SK-N-SH (cell line): ENCODE measurements at regions not wholly inside any gene's neighbourhood (a gene's known extent, or its start where the extent isn't known, plus 50 kb on each side); places are given as distances from the start of the nearest gene placed in this dataset.

ENCODE experiments used
- CTCF ChIA-PET: fragments of 300-600, 350-600 bp; formaldehyde crosslinking; extraction: SDS; loops from one replicate; lab custom pipeline; 2021; lab: Yijun Ruan, JAX
- POLR2A ChIA-PET: fragments of 350-600 bp; sonication (Branson Sonifier 250); formaldehyde crosslinking; extraction: SDS; loops from one replicate; lab custom pipeline; 2020; ENCODE audit warnings: antibody characterized with exemption, inconsistent platforms; lab: Yijun Ruan, JAX
- DNase-seq: peaks from one replicate; pipeline ENCODE4 v3.0.0; 2012
- H2AFZ ChIP-seq: fragments of 200-600 bp; sonication (generic); 2 replicates; pipeline ENCODE4 v1.8.1; 2016; ENCODE audit warnings: antibody characterized with exemption, mild to moderate bottlenecking, low read depth
- H3F3A ChIP-seq: fragments of 200-600 bp; sonication (generic); replicated peaks from 2 replicates; pipeline ENCODE3; 2016; ENCODE audit warnings: antibody characterized with exemption, mild to moderate bottlenecking; ENCODE audit not compliant: insufficient read depth
- H3K27ac ChIP-seq, 2 experiments: fragments of 200-500 bp in 1 of 2; fragments of 200-600 bp in 1 of 2; sonication (Bioruptor generic) in 1 of 2; sonication (generic), shearing (Covaris generic) in 1 of 2; 2 replicates each; pipeline versions ENCODE4 v1.5.1 to v1.6.1; 2014 to 2016; ENCODE audit warnings: low read depth in 2 of 2, inconsistent platforms in 1 of 2, low read length in 1 of 2, mild to moderate bottlenecking in 1 of 2, mixed read lengths in 1 of 2
- H3K27me3 ChIP-seq: fragments of 200-600 bp; sonication (generic), shearing (Covaris generic); 2 replicates; pipeline ENCODE4 v1.6.1; 2016; ENCODE audit warnings: mixed run types; ENCODE audit not compliant: insufficient read depth
- H3K36me3 ChIP-seq, 2 experiments: fragments of 200-500 bp in 1 of 2; fragments of 200-600 bp in 1 of 2; sonication (Bioruptor generic) in 1 of 2; sonication (generic) in 1 of 2; replicated peaks in 1 of 2; 2 replicates each; pipeline versions ENCODE3 to v1.5.1; 2014 to 2016; ENCODE audit warnings: low read length in 1 of 2, mild to moderate bottlenecking in 1 of 2; ENCODE audit not compliant: insufficient read depth in 2 of 2, control insufficient read depth in 1 of 2
- H3K4me1 ChIP-seq, 2 experiments: fragments of 200-500 bp in 1 of 2; fragments of 200-600 bp in 1 of 2; sonication (Bioruptor generic) in 1 of 2; sonication (generic), shearing (Covaris generic) in 1 of 2; 2 replicates each; pipeline versions ENCODE4 v1.5.1 to v1.6.1; 2014 to 2016; ENCODE audit warnings: low read depth in 1 of 2, low read length in 1 of 2, mixed run types in 1 of 2; ENCODE audit not compliant: insufficient read depth in 2 of 2, control insufficient read depth in 1 of 2
- H3K4me2 ChIP-seq: fragments of 200-600 bp; sonication (generic), shearing (Covaris generic); 2 replicates; pipeline ENCODE4 v1.6.1; 2017; ENCODE audit warnings: mixed run types
- H3K4me3 ChIP-seq, 2 experiments: fragments of 200-500 bp in 1 of 2; fragments of 200-600 bp in 1 of 2; sonication (Bioruptor generic) in 1 of 2; sonication (generic), shearing (Covaris generic) in 1 of 2; 2 replicates each; pipeline versions ENCODE4 v1.5.1 to v1.8.1; 2014 to 2016; ENCODE audit warnings: low read depth in 2 of 2, inconsistent platforms in 1 of 2, low read length in 1 of 2, mild to moderate bottlenecking in 1 of 2, mixed read lengths in 1 of 2, moderate library complexity in 1 of 2
- H3K79me2 ChIP-seq: fragments of 200-600 bp; sonication (generic); 2 replicates; pipeline ENCODE4 v1.8.1; 2017; ENCODE audit warnings: mild to moderate bottlenecking; ENCODE audit not compliant: insufficient read depth
- H3K9ac ChIP-seq: fragments of 200-600 bp; sonication (generic); 2 replicates; pipeline ENCODE4 v1.6.1; 2017; ENCODE audit warnings: mixed run types
- H3K9me2 ChIP-seq: fragments of 200-600 bp; sonication (generic); 2 replicates; pipeline ENCODE4 v1.6.1; 2017; ENCODE audit warnings: mixed run types
- H3K9me3 ChIP-seq: fragments of 200-600 bp; sonication (generic); 2 replicates; pipeline ENCODE4 v1.6.1; 2017; ENCODE audit warnings: mixed run types, mild to moderate bottlenecking, moderate library complexity
- H4K20me1 ChIP-seq: fragments of 200-600 bp; sonication (generic); 2 replicates; pipeline ENCODE4 v1.6.1; 2017; ENCODE audit warnings: mild to moderate bottlenecking, mixed run types; ENCODE audit not compliant: insufficient read depth
- CHD2 ChIP-seq: fragments of 150-350 bp; IDR thresholded peaks from 2 replicates; pipeline ENCODE4 v1.6.1; 2018; ENCODE audit warnings: low read length; ENCODE audit not compliant: partially characterized antibody
- CTCF ChIP-seq: fragments of 200-600 bp; sonication (generic); IDR thresholded peaks from 2 replicates; pipeline ENCODE4 v1.6.1; 2017; ENCODE audit warnings: antibody characterized with exemption, mild to moderate bottlenecking, moderate library complexity
- EP300 ChIP-seq, 2 experiments: IDR thresholded peaks; 2 replicates each; pipeline versions ENCODE4 v1.4.0 to v1.6.1; 2012; ENCODE audit warnings: borderline replicate concordance in 1 of 2, low read depth in 1 of 2, low read length in 1 of 2
- FOSL2 ChIP-seq: IDR thresholded peaks from 2 replicates; pipeline ENCODE4 v1.4.0; 2012; ENCODE audit warnings: low read depth, mild to moderate bottlenecking, moderate library complexity, borderline replicate concordance
- FOXJ3 ChIP-seq: sonication (generic); formaldehyde crosslinking; IDR thresholded peaks from 2 replicates; pipeline ENCODE4 v1.5.1; 2020; ENCODE audit warnings: mild to moderate bottlenecking, missing genetic modification reagents
- FOXM1 ChIP-seq: IDR thresholded peaks from 2 replicates; pipeline ENCODE4 v1.4.0; 2012; ENCODE audit warnings: low read depth, mild to moderate bottlenecking
- GABPA ChIP-seq: IDR thresholded peaks from 2 replicates; pipeline ENCODE4 v1.4.0; 2012; ENCODE audit warnings: low read depth, mild to moderate bottlenecking
- GATA2 ChIP-seq: sonication (generic); formaldehyde crosslinking; IDR thresholded peaks from 2 replicates; pipeline ENCODE4 v1.5.0; 2020; ENCODE audit warnings: mild to moderate bottlenecking, missing genetic modification reagents
- JUND ChIP-seq: IDR thresholded peaks from 2 replicates; pipeline ENCODE4 v1.4.0; 2012
- MAX ChIP-seq: IDR thresholded peaks from 2 replicates; pipeline ENCODE4 v1.4.0; 2012; ENCODE audit warnings: low read depth
- MXI1 ChIP-seq: IDR thresholded peaks from 2 replicates; pipeline ENCODE4 v1.6.1; 2012; ENCODE audit warnings: mild to moderate bottlenecking, low read depth, low read length, improper control_type of control experiment
- NFIC ChIP-seq: IDR thresholded peaks from 2 replicates; pipeline ENCODE4 v1.4.0; 2012; ENCODE audit warnings: borderline replicate concordance
- NRF1 ChIP-seq: IDR thresholded peaks from 2 replicates; pipeline ENCODE4 v1.6.1; 2012; ENCODE audit warnings: low read depth, mild to moderate bottlenecking, low read length
- POLR2AphosphoS5 ChIP-seq: IDR thresholded peaks from 2 replicates; pipeline ENCODE4 v1.6.1; 2012; ENCODE audit warnings: low read depth, low read length
- RFX5 ChIP-seq: IDR thresholded peaks from 2 replicates; pipeline ENCODE4 v1.6.1; 2012; ENCODE audit warnings: mild to moderate bottlenecking, improper control_type of control experiment, low read length
- RXRA ChIP-seq: IDR thresholded peaks from 2 replicates; pipeline ENCODE4 v1.4.0; 2012; ENCODE audit warnings: low read depth, mild to moderate bottlenecking, borderline replicate concordance
- TAF1 ChIP-seq: IDR thresholded peaks from 2 replicates; pipeline ENCODE4 v1.6.1; 2012; ENCODE audit warnings: low read depth, mild to moderate bottlenecking, low read length, moderate library complexity, borderline replicate concordance
- TEAD4 ChIP-seq: IDR thresholded peaks from 2 replicates; pipeline ENCODE4 v1.4.0; 2012; ENCODE audit warnings: mild to moderate bottlenecking, borderline replicate concordance; ENCODE audit not compliant: insufficient read depth
- YY1 ChIP-seq: IDR thresholded peaks from 2 replicates; pipeline ENCODE4 v1.4.0; 2012; ENCODE audit warnings: low read depth, mild to moderate bottlenecking
- ZBTB33 ChIP-seq: IDR thresholded peaks from 2 replicates; pipeline ENCODE4 v1.4.0; 2012; ENCODE audit warnings: low read depth, borderline replicate concordance
- WGBS: methylation state at CpG from one replicate; pipeline ENCODE4 v1.1.6; 2017; ENCODE audit warnings: low lambda C conversion rate; 5-methylcytosine and 5-hydroxymethylcytosine counted together
- TF ChIP-seq, protein P1 (sequence below): fragments of 150-350 bp; IDR thresholded peaks from 2 replicates; pipeline ENCODE4 v1.6.1; 2017; ENCODE audit warnings: antibody characterized with exemption, low read length, low read depth, borderline replicate concordance

GRCh38 chr5:114152656-114153360, 209.1 kb upstream of the KCNN2 start:
- H3K36me3 ChIP-seq, result no peaks in the 10 kb centered on the region
- no peak for TF ChIP-seq TEAD4
- TF ChIP-seq FOXJ3 (CRISPR knock-in tag), result no peak
- no peak for TF ChIP-seq NRF1
- TF ChIP-seq MXI1, result no peak
- TF ChIP-seq GABPA, result no peak
- TF ChIP-seq RXRA, result no peak
- TF ChIP-seq RFX5, result no peak
- no peak for TF ChIP-seq CTCF
- no peak for TF ChIP-seq FOSL2
- TF ChIP-seq, protein P1, sequence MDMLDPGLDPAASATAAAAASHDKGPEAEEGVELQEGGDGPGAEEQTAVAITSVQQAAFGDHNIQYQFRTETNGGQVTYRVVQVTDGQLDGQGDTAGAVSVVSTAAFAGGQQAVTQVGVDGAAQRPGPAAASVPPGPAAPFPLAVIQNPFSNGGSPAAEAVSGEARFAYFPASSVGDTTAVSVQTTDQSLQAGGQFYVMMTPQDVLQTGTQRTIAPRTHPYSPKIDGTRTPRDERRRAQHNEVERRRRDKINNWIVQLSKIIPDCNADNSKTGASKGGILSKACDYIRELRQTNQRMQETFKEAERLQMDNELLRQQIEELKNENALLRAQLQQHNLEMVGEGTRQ, result no peak
- TF ChIP-seq GATA2 (CRISPR knock-in tag), result no peak
- no peak for TF ChIP-seq MAX
- TF ChIP-seq YY1, result no peak
- no peak for TF ChIP-seq EP300 (IDR thresholded peaks at IDR 0.05; ENCODE audit: borderline replicate concordance in 1 of 2, low read depth in 1 of 2, low read length in 1 of 2)
- no peak for TF ChIP-seq CHD2
- TF ChIP-seq FOXM1, result no peak
- TF ChIP-seq, all 33 proteins: peak for 0
- Histone ChIP-seq H3K9ac (no peak overlapping the region), H3K9me3 (no peaks in the 10 kb centered on the region; the same call in 1 of the 2 replicates), H3K4me1 (no peaks in the 10 kb centered on the region), H3F3A (no peaks in the 10 kb centered on the region), H3K4me3 (no peak overlapping the region), H3K9me2 (no peaks in the 10 kb centered on the region), H3K27me3 (no peaks in the 10 kb centered on the region), H2AFZ (no peak overlapping the region), H3K79me2 (no peaks in the 10 kb centered on the region), H3K27ac (no peak overlapping the region), H4K20me1 (no peaks in the 10 kb centered on the region), H3K4me2 (no peak overlapping the region)
- no peak for DNase-seq
- ChIA-PET CTCF (no interaction called here), POLR2A (no interaction called here)
- 8% methylated on average over 8 of the region's 8 CpGs for WGBS

DNA sequence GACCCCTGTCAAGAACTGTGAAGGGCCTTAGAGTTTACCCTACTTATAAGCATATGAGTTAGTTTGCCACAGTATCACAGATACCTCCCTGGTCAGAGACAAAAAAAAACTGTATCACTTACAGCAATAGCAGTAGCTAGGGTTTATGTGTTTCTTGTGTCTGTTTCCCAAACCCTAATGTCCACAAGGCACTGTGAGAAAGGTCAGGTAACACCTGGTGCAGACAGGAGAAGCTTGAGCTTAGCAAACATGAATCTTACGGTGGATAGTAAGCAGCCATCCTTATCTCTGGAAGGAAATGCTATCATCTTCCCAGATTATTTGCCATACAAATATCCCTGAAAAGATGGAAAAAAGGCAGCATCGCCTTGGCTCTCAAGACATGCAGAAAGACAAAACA, 208.5 kb upstream of the KCNN2 start:
- ChIA-PET CTCF (no interaction called here), POLR2A (no interaction called here)
- Histone ChIP-seq H3K4me3 (no peak overlapping the region), H3K27me3 (no peaks in the 10 kb centered on the region), H3K36me3 (no peaks in the 10 kb centered on the region), H3K9me2 (no peaks in the 10 kb centered on the region), H4K20me1 (no peaks in the 10 kb centered on the region), H3K4me2 (no peak overlapping the region), H3K27ac (no peak overlapping the region), H3K9ac (no peak overlapping the region), H3K79me2 (no peaks in the 10 kb centered on the region), H3K4me1 (no peaks in the 10 kb centered on the region), H3K9me3 (no peaks in the 10 kb centered on the region; the same call in 1 of the 2 replicates), H2AFZ (no peak overlapping the region), H3F3A (no peaks in the 10 kb centered on the region)
- 18% methylated on average over 2 of the region's 2 CpGs for WGBS
- TF ChIP-seq ZBTB33 (no peak), POLR2AphosphoS5 (no peak), TAF1 (no peak), NFIC (no peak), CHD2 (no peak), CTCF (no peak), JUND (no peak)
- no peak for DNase-seq
